HG03045 (cell line): ENCODE measurements at regions not wholly inside any gene's neighbourhood (a gene's known extent, or its start where the extent isn't known, plus 50 kb on each side); places are given as distances from the start of the nearest gene placed in this dataset.
"Not testable (repeated sequence)": the region's sequence is repeated elsewhere in the genome, so short reads cannot be mapped to it uniquely, and the experiment has no call there.

Experiments used
- ATAC-seq: cut with Tn5 transposase; IDR thresholded peaks from one replicate; pipeline ENCODE4 v1.9.1; 2021; ENCODE audit warnings: mild to moderate bottlenecking, moderate library complexity; ENCODE audit not compliant: unreplicated experiment

GRCh38 chr2:185374878-185375277 is 363.7 kb upstream of the FSIP2 start:
- no peak for ATAC-seq

GRCh38 chr2:185375731-185376130 is 362.9 kb upstream of the FSIP2 start:
- no peak for ATAC-seq

GRCh38 chr2:185381631-185382030 is 357.0 kb upstream of the FSIP2 start:
- no peak for ATAC-seq

GRCh38 chr2:185384822-185385560 is 353.6 kb upstream of the FSIP2 start:
- no peak for ATAC-seq

- ATAC-seq: no peak
Observed at GRCh38 chr2:185388226-185388625, 350.4 kb upstream of the FSIP2 start.

GRCh38 chr2:185391543-185391942 is 347.1 kb upstream of the FSIP2 start:
- no peak for ATAC-seq

- no peak for ATAC-seq
Observed at GRCh38 chr2:185393091-185393490, 345.5 kb upstream of the FSIP2 start.

- ATAC-seq: no peak
Observed at GRCh38 chr2:185402474-185402873, 336.1 kb upstream of the FSIP2 start.

- ATAC-seq: no peak
Observed at GRCh38 chr2:185404578-185404977, 334.0 kb upstream of the FSIP2 start.

- no peak for ATAC-seq
Observed at GRCh38 chr2:185417111-185417510, 321.5 kb upstream of the FSIP2 start.

GRCh38 chr2:185417688-185418087 is 320.9 kb upstream of the FSIP2 start:
- no peak for ATAC-seq

- ATAC-seq: not testable (repeated sequence)
Observed at GRCh38 chr2:185424958-185425629, 313.5 kb upstream of the FSIP2 start.

GRCh38 chr2:185428000-185428399 is 310.6 kb upstream of the FSIP2 start:
- ATAC-seq: no peak

GRCh38 chr2:185433824-185434223 is 304.8 kb upstream of the FSIP2 start:
- no peak for ATAC-seq

GRCh38 chr2:185436787-185437372 is 301.7 kb upstream of the FSIP2 start:
- no peak for ATAC-seq

- no peak for ATAC-seq
Observed at GRCh38 chr2:185441486-185442005, 297.1 kb upstream of the FSIP2 start.

- no peak for ATAC-seq
Observed at GRCh38 chr2:185456517-185456916, 282.1 kb upstream of the FSIP2 start.

- ATAC-seq: no peak
Observed at GRCh38 chr2:185463481-185463880, 275.1 kb upstream of the FSIP2 start.

GRCh38 chr2:185466915-185467314 is 271.7 kb upstream of the FSIP2 start:
- no peak for ATAC-seq

- no peak for ATAC-seq
Observed at GRCh38 chr2:185471441-185471840, 267.2 kb upstream of the FSIP2 start.

- no peak for ATAC-seq
Observed at GRCh38 chr2:185472574-185472973, 266.0 kb upstream of the FSIP2 start.

- no peak for ATAC-seq
Observed at GRCh38 chr2:185473838-185474237, 264.8 kb upstream of the FSIP2 start.
